Kidney epithelial cell (primary cell): ENCODE measurements at regions not wholly inside any gene's neighbourhood (a gene's known extent, or its start where the extent isn't known, plus 50 kb on each side); places are given as distances from the start of the nearest gene placed in this dataset.

ENCODE experiments used
- DNase-seq: peaks from one replicate; pipeline ENCODE4 v3.0.0-alpha.2; 2010; ENCODE audit warnings: low read depth
- H3K27me3 ChIP-seq: 2 replicates; pipeline ENCODE4 v1.6.0; 2011; ENCODE audit warnings: low read length; ENCODE audit not compliant: control insufficient read depth, insufficient read depth
- H3K36me3 ChIP-seq: 2 replicates; pipeline ENCODE4 v1.5.1; 2011; ENCODE audit warnings: low read length; ENCODE audit not compliant: control insufficient read depth, insufficient read depth
- H3K4me3 ChIP-seq: 2 replicates; pipeline ENCODE4 v1.5.1; 2011; ENCODE audit warnings: low read depth, mild to moderate bottlenecking, control low read depth, low read length
- CTCF ChIP-seq: IDR thresholded peaks from 2 replicates; pipeline ENCODE4 v1.5.1; 2011; ENCODE audit warnings: mild to moderate bottlenecking, moderate library complexity, low read length, control low read depth, inconsistent platforms; ENCODE audit not compliant: insufficient read depth, poor library complexity, severe bottlenecking

GRCh38 chr18:10041180-10041579 is 127.4 kb downstream of the VAPA start:
- DNase-seq, result no peak
- Histone ChIP-seq H3K4me3 (no peak overlapping the region), H3K36me3 (no peaks in the 10 kb centered on the region), H3K27me3 (no peaks in the 10 kb centered on the region)
- TF ChIP-seq CTCF, result no peak

DNA sequence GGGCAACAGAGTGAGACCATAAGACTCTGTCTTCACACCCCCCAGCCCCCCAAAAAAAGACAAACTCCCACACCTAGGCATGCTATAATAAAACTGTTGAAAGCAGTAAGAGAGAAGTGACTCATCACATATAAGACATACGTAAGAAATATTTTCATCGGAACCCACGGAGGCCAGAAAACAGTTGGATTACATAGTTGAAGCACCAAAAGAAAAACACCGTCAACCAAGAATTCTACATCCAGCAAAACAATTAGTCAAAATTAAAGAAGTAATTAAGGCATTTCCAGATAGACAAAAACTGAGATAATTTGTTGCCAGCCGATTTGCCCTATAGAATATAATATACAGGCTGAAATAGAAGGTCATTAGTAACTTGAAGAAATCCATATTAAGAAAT is 128.7 kb downstream of the VAPA start:
- no peak overlapping the region for H3K4me3 ChIP-seq
- no peak for DNase-seq
- H3K27me3 ChIP-seq, result no peaks in the 10 kb centered on the region
- TF ChIP-seq CTCF, result no peak
- no peaks in the 10 kb centered on the region for H3K36me3 ChIP-seq

GRCh38 chr18:10044054-10044453 is 130.2 kb downstream of the VAPA start:
- Histone ChIP-seq H3K4me3 (no peak overlapping the region), H3K27me3 (no peaks in the 10 kb centered on the region), H3K36me3 (no peaks in the 10 kb centered on the region)
- no peak for TF ChIP-seq CTCF
- DNase-seq, result no peak

DNA sequence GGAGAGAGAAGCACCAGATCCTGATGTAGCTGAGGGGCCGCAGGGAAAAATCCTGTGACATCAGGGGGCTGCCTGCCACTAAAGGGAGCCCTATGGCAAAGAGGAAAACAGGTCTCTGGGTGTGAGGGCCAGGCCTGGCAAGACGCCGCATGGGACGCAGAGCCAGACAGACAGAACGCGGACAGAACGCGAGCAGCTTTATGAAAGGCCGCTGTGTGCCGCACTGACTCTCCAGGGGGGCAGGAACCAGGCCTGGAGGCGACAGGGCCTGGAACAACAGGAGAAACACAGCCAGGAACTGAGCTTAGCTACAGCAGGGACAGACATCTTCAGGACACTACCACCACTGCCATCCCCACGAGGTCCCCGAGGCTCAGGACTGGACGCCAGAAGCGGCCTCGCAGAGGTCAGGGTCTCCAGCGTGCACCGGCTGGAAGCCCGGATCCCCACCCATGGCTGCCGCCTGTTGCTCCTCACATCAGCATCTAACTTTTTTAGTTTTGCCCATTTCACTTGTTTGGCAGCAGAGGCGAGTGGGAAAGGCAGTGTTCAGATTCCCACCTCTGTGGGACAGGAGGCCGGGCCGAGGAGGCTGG is 131.6 kb downstream of the VAPA start:
- H3K27me3 ChIP-seq, result no peaks in the 10 kb centered on the region
- no peak for TF ChIP-seq CTCF
- H3K36me3 ChIP-seq, result no peaks in the 10 kb centered on the region
- no peak for DNase-seq
- no peak overlapping the region for H3K4me3 ChIP-seq

DNA sequence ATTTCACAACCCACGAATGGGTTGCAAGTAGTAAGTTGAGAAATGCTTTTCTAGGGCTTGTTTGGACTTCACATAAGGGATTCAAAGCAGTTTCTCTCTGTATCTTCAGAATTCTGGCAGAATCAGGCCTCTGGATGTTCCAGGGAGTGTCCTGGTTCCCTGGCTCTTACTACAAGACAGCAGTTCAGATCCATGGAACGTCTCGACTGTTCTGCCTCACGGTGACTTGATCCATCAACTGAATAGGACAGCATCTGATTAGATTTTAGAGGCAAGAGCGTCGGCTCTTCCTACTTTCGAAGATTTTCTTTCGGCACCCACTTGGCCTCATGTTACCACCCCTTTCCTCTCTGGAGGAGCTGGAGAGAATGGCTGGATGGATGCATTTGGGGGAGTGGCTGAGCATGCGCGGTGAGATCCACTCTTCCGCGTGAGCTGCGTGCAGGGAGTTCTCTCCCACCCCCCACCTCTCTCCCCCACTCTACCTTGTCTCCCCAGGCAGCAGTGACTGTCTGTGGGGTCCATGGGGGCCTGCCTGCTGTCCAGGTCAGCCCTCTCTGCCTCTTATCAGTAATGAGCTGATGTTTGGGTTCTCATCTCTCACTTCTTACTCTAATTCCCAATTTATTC is 132.5 kb downstream of the VAPA start:
- no peak for DNase-seq
- TF ChIP-seq CTCF, result no peak
- Histone ChIP-seq H3K4me3 (no peak overlapping the region), H3K36me3 (no peaks in the 10 kb centered on the region), H3K27me3 (no peaks in the 10 kb centered on the region)

- H3K36me3 ChIP-seq, result no peaks in the 10 kb centered on the region
- no peak for TF ChIP-seq CTCF
- no peaks in the 10 kb centered on the region for H3K27me3 ChIP-seq
- no peak for DNase-seq
- no peak overlapping the region for H3K4me3 ChIP-seq
Measured at GRCh38 chr18:10047237-10047636, 133.4 kb downstream of the VAPA start.
